ENCODE measurements at regions not wholly inside any gene's neighbourhood (a gene's known extent, or its start where the extent isn't known, plus 50 kb on each side); places are given as distances from the start of the nearest gene placed in this dataset.

- no peak overlapping the region for H3K27ac ChIP-seq (replicated peaks; ENCODE audit: low read length)
- no peak overlapping the region for H4K8ac ChIP-seq (ENCODE audit: low read depth, low read length)
- H3K18ac ChIP-seq (ENCODE audit: low read length) = no peak overlapping the region
- H3K14ac ChIP-seq (ENCODE audit: low read length) = no peak overlapping the region
- no peak overlapping the region for H2BK12ac ChIP-seq (ENCODE audit: low read length)
- H2AK5ac ChIP-seq (ENCODE audit: low read depth, low read length) = no peak overlapping the region
- H3K9ac ChIP-seq (ENCODE audit: low read depth, low read length, poor library complexity) = no peak overlapping the region
- WGBS, 2 donors (ENCODE audit: extremely low coverage in 2 of 2, insufficient read length in 2 of 2, insufficient replicate concordance in 1 of 2) = no CpG with 5 or more reads among the region's 2 CpGs
- no peak overlapping the region for H2AFZ ChIP-seq (ENCODE audit: low read length)
- H3K4me2 ChIP-seq (ENCODE audit: insufficient read depth, low read length, poor library complexity, severe bottlenecking) = no peak overlapping the region
- H3K4ac ChIP-seq (ENCODE audit: low read length) = no peak overlapping the region
- H2BK5ac ChIP-seq (ENCODE audit: low read length) = no peak overlapping the region
- no peaks in the 10 kb centered on the region for H3K36me3 ChIP-seq (replicated peaks in 1 of 2; ENCODE audit: control insufficient read depth in 2 of 2, insufficient read depth in 2 of 2, low read length in 2 of 2)
- H3K27me3 ChIP-seq (ENCODE audit: control insufficient read depth in 3 of 3, insufficient read depth in 3 of 3, low read depth in 1 of 3, low read length in 3 of 3) = no peaks in the 10 kb centered on the region
- no peak overlapping the region for H4K91ac ChIP-seq (ENCODE audit: low read depth, low read length, poor library complexity)
- H3K9me3 ChIP-seq (replicated peaks in 1 of 2; ENCODE audit: control insufficient read depth in 2 of 2, insufficient read depth in 1 of 2, low read depth in 1 of 2, low read length in 2 of 2) = no peaks in the 10 kb centered on the region
- DNase-seq (ENCODE audit: low spot score) = no peak
- H2BK120ac ChIP-seq (ENCODE audit: low read depth, low read length) = no peak overlapping the region
- no peaks in the 10 kb centered on the region for H3K79me1 ChIP-seq (ENCODE audit: low read depth, low read length)
- no peak overlapping the region for H3K4me3 ChIP-seq (ENCODE audit: low read length in 2 of 2)
- peaks cover 3 to 7% of the 10 kb centered on the region in 2 donors for H3K4me1 ChIP-seq (ENCODE audit: control insufficient read depth in 2 of 2, insufficient read depth in 1 of 2, low read depth in 1 of 2, low read length in 2 of 2)
- no peak overlapping the region for H2BK15ac ChIP-seq (ENCODE audit: low read length)
- H3K23ac ChIP-seq (ENCODE audit: low read depth, low read length, poor library complexity) = no peak overlapping the region
These were observed 75.2 kb upstream of the PRLR start for GRCh38 chr5:35305336-35306020.

- Histone ChIP-seq H3K14ac (ENCODE audit: low read length) (no peak overlapping the region), H4K8ac (ENCODE audit: low read depth, low read length) (no peak overlapping the region), H4K91ac (ENCODE audit: low read depth, low read length, poor library complexity) (no peak overlapping the region), H3K18ac (ENCODE audit: low read length) (no peak overlapping the region), H2BK5ac (ENCODE audit: low read length) (no peak overlapping the region), H2BK15ac (ENCODE audit: low read length) (no peak overlapping the region), H3K4me2 (ENCODE audit: insufficient read depth, low read length, poor library complexity, severe bottlenecking) (no peak overlapping the region), H3K4ac (ENCODE audit: low read length) (no peak overlapping the region), H3K27ac (replicated peaks; ENCODE audit: low read length) (no peak overlapping the region), H2AK5ac (ENCODE audit: low read depth, low read length) (no peak overlapping the region), H3K4me3 (ENCODE audit: low read length in 2 of 2) (no peak overlapping the region), H3K79me1 (ENCODE audit: low read depth, low read length) (no peaks in the 10 kb centered on the region), H3K9ac (ENCODE audit: low read depth, low read length, poor library complexity) (no peak overlapping the region), H2BK120ac (ENCODE audit: low read depth, low read length) (no peak overlapping the region), H2AFZ (ENCODE audit: low read length) (no peak overlapping the region), H2BK12ac (ENCODE audit: low read length) (no peak overlapping the region), H3K23ac (ENCODE audit: low read depth, low read length, poor library complexity) (no peak overlapping the region), H3K27me3 (ENCODE audit: control insufficient read depth in 3 of 3, insufficient read depth in 3 of 3, low read depth in 1 of 3, low read length in 3 of 3) (no peaks in the 10 kb centered on the region), H3K36me3 (replicated peaks in 1 of 2; ENCODE audit: control insufficient read depth in 2 of 2, insufficient read depth in 2 of 2, low read length in 2 of 2) (no peaks in the 10 kb centered on the region), H3K4me1 (ENCODE audit: control insufficient read depth in 2 of 2, insufficient read depth in 1 of 2, low read depth in 1 of 2, low read length in 2 of 2) (peaks cover 3 to 6% of the 10 kb centered on the region in 2 donors), H3K9me3 (replicated peaks in 1 of 2; ENCODE audit: control insufficient read depth in 2 of 2, insufficient read depth in 1 of 2, low read depth in 1 of 2, low read length in 2 of 2) (no peaks in the 10 kb centered on the region)
- no peak for DNase-seq (ENCODE audit: low spot score)
- no CpG with 5 or more reads among the region's 1 CpG for WGBS, 2 donors (ENCODE audit: extremely low coverage in 2 of 2, insufficient read length in 2 of 2, insufficient replicate concordance in 1 of 2)
These were observed 74.0 kb upstream of the PRLR start for GRCh38 chr5:35304291-35304690.

GRCh38 chr5:35303152-35303551, 72.9 kb upstream of the PRLR start:
- Histone ChIP-seq H2BK120ac (ENCODE audit: low read depth, low read length) (no peak overlapping the region), H3K9me3 (replicated peaks in 1 of 2; ENCODE audit: control insufficient read depth in 2 of 2, insufficient read depth in 1 of 2, low read depth in 1 of 2, low read length in 2 of 2) (no peaks in the 10 kb centered on the region), H2BK12ac (ENCODE audit: low read length) (no peak overlapping the region), H4K91ac (ENCODE audit: low read depth, low read length, poor library complexity) (no peak overlapping the region), H2BK15ac (ENCODE audit: low read length) (no peak overlapping the region), H2AK5ac (ENCODE audit: low read depth, low read length) (no peak overlapping the region), H3K4me1 (ENCODE audit: control insufficient read depth in 2 of 2, insufficient read depth in 1 of 2, low read depth in 1 of 2, low read length in 2 of 2) (no peaks in the 10 kb centered on the region), H3K4me2 (ENCODE audit: insufficient read depth, low read length, poor library complexity, severe bottlenecking) (no peak overlapping the region), H2AFZ (ENCODE audit: low read length) (no peak overlapping the region), H3K14ac (ENCODE audit: low read length) (no peak overlapping the region), H4K8ac (ENCODE audit: low read depth, low read length) (no peak overlapping the region), H3K9ac (ENCODE audit: low read depth, low read length, poor library complexity) (no peak overlapping the region), H2BK5ac (ENCODE audit: low read length) (no peak overlapping the region), H3K27ac (replicated peaks; ENCODE audit: low read length) (no peak overlapping the region), H3K27me3 (ENCODE audit: control insufficient read depth in 3 of 3, insufficient read depth in 3 of 3, low read depth in 1 of 3, low read length in 3 of 3) (no peaks in the 10 kb centered on the region), H3K23ac (ENCODE audit: low read depth, low read length, poor library complexity) (no peak overlapping the region), H3K79me1 (ENCODE audit: low read depth, low read length) (no peaks in the 10 kb centered on the region), H3K4ac (ENCODE audit: low read length) (no peak overlapping the region), H3K36me3 (replicated peaks in 1 of 2; ENCODE audit: control insufficient read depth in 2 of 2, insufficient read depth in 2 of 2, low read length in 2 of 2) (no peaks in the 10 kb centered on the region), H3K4me3 (ENCODE audit: low read length in 2 of 2) (no peak overlapping the region), H3K18ac (ENCODE audit: low read length) (no peak overlapping the region)
- no peak for DNase-seq (ENCODE audit: low spot score)
- no CpG with 5 or more reads among the region's 2 CpGs for WGBS, 2 donors (ENCODE audit: extremely low coverage in 2 of 2, insufficient read length in 2 of 2, insufficient replicate concordance in 1 of 2)

GRCh38 chr5:35302544-35302943, 72.3 kb upstream of the PRLR start:
- Histone ChIP-seq H3K4me3 (ENCODE audit: low read length in 2 of 2) (no peak overlapping the region), H3K9me3 (replicated peaks in 1 of 2; ENCODE audit: control insufficient read depth in 2 of 2, insufficient read depth in 1 of 2, low read depth in 1 of 2, low read length in 2 of 2) (no peaks in the 10 kb centered on the region), H3K9ac (ENCODE audit: low read depth, low read length, poor library complexity) (no peak overlapping the region), H3K4ac (ENCODE audit: low read length) (no peak overlapping the region), H4K8ac (ENCODE audit: low read depth, low read length) (no peak overlapping the region), H2AK5ac (ENCODE audit: low read depth, low read length) (no peak overlapping the region), H2BK120ac (ENCODE audit: low read depth, low read length) (no peak overlapping the region), H3K79me1 (ENCODE audit: low read depth, low read length) (no peaks in the 10 kb centered on the region), H2AFZ (ENCODE audit: low read length) (no peak overlapping the region), H4K91ac (ENCODE audit: low read depth, low read length, poor library complexity) (no peak overlapping the region), H2BK12ac (ENCODE audit: low read length) (no peak overlapping the region), H3K27me3 (ENCODE audit: control insufficient read depth in 3 of 3, insufficient read depth in 3 of 3, low read depth in 1 of 3, low read length in 3 of 3) (no peaks in the 10 kb centered on the region), H2BK15ac (ENCODE audit: low read length) (no peak overlapping the region), H3K18ac (ENCODE audit: low read length) (no peak overlapping the region), H2BK5ac (ENCODE audit: low read length) (no peak overlapping the region), H3K36me3 (replicated peaks in 1 of 2; ENCODE audit: control insufficient read depth in 2 of 2, insufficient read depth in 2 of 2, low read length in 2 of 2) (no peaks in the 10 kb centered on the region), H3K4me2 (ENCODE audit: insufficient read depth, low read length, poor library complexity, severe bottlenecking) (no peak overlapping the region), H3K27ac (replicated peaks; ENCODE audit: low read length) (no peak overlapping the region), H3K23ac (ENCODE audit: low read depth, low read length, poor library complexity) (no peak overlapping the region), H3K14ac (ENCODE audit: low read length) (no peak overlapping the region), H3K4me1 (ENCODE audit: control insufficient read depth in 2 of 2, insufficient read depth in 1 of 2, low read depth in 1 of 2, low read length in 2 of 2) (no peaks in the 10 kb centered on the region)
- DNase-seq (ENCODE audit: low spot score) = no peak

Measured in neuronal stem cell (in vitro differentiated cells).